ENCODE measurements at regions not wholly inside any gene's neighbourhood (a gene's known extent, or its start where the extent isn't known, plus 50 kb on each side); places are given as distances from the start of the nearest gene placed in this dataset.

GRCh38 chr12:87661786-87662377 is 367.3 kb downstream of the C12orf50 start:
- Histone ChIP-seq H3K4me1 (ENCODE audit: control insufficient read depth, insufficient read depth, low read depth, low read length) (no peaks in the 10 kb centered on the region), H2AK5ac (ENCODE audit: low read length, severe bottlenecking) (no peak overlapping the region), H3K4me3 (ENCODE audit: insufficient read depth in 1 of 2, low read depth in 1 of 2, low read length in 2 of 2) (peak overlapping the region in 1 of 2 experiments; percentile 72), H2AFZ (ENCODE audit: low read depth, low read length) (no peak overlapping the region), H3K14ac (ENCODE audit: low read length in 2 of 2) (no peak overlapping the region), H3K27me3 (ENCODE audit: control insufficient read depth in 1 of 2, insufficient read depth in 1 of 2, low read length in 2 of 2) (no peaks in the 10 kb centered on the region), H2BK12ac (ENCODE audit: low read length in 2 of 2) (no peak overlapping the region), H3K4ac (ENCODE audit: low read depth in 1 of 2, low read length in 2 of 2) (no peak overlapping the region), H3K9ac (ENCODE audit: low read length) (peak overlapping the region; percentile 73), H4K8ac (ENCODE audit: low read length) (no peak overlapping the region), H2BK5ac (ENCODE audit: low read depth, low read length, poor library complexity, severe bottlenecking) (no peak overlapping the region), H3K79me1 (replicated peaks; ENCODE audit: low read length, poor library complexity, severe bottlenecking) (no peaks in the 10 kb centered on the region), H2BK120ac (ENCODE audit: low read depth, low read length) (no peak overlapping the region), H3K23ac (ENCODE audit: low read length in 2 of 2) (no peak overlapping the region), H4K91ac (ENCODE audit: low read length) (no peak overlapping the region), H3K18ac (ENCODE audit: low read depth in 1 of 2, low read length in 2 of 2) (no peak overlapping the region), H3K9me3 (ENCODE audit: control insufficient read depth, low read length) (no peaks in the 10 kb centered on the region), H3K27ac (ENCODE audit: low read length, poor library complexity, severe bottlenecking) (no peak overlapping the region), H3K36me3 (ENCODE audit: control insufficient read depth in 1 of 2, insufficient read depth in 2 of 2, low read depth in 1 of 2, low read length in 2 of 2) (no peaks in the 10 kb centered on the region), H3K4me2 (ENCODE audit: low read length, poor library complexity, severe bottlenecking) (no peak overlapping the region), H2BK15ac (ENCODE audit: low read depth, poor library complexity, severe bottlenecking) (no peak overlapping the region)
- 95% methylated on average over 2 of the region's 5 CpGs for WGBS
- peak; percentile 5 for DNase-seq

GRCh38 chr12:87660987-87661774 is 368.0 kb downstream of the C12orf50 start:
- Histone ChIP-seq H3K4me2 (ENCODE audit: low read length, poor library complexity, severe bottlenecking) (no peak overlapping the region), H3K79me1 (replicated peaks; ENCODE audit: low read length, poor library complexity, severe bottlenecking) (no peaks in the 10 kb centered on the region), H3K14ac (ENCODE audit: low read length in 2 of 2) (no peak overlapping the region), H2BK120ac (ENCODE audit: low read depth, low read length) (no peak overlapping the region), H3K4ac (ENCODE audit: low read depth in 1 of 2, low read length in 2 of 2) (no peak overlapping the region), H3K27ac (ENCODE audit: low read length, poor library complexity, severe bottlenecking) (no peak overlapping the region), H2BK15ac (ENCODE audit: low read depth, poor library complexity, severe bottlenecking) (no peak overlapping the region), H4K8ac (ENCODE audit: low read length) (no peak overlapping the region), H2AFZ (ENCODE audit: low read depth, low read length) (no peak overlapping the region), H3K9ac (ENCODE audit: low read length) (peak overlapping the region; percentile 73), H3K4me1 (ENCODE audit: control insufficient read depth, insufficient read depth, low read depth, low read length) (no peaks in the 10 kb centered on the region), H3K9me3 (ENCODE audit: control insufficient read depth, low read length) (no peaks in the 10 kb centered on the region), H3K18ac (ENCODE audit: low read depth in 1 of 2, low read length in 2 of 2) (no peak overlapping the region), H3K36me3 (ENCODE audit: control insufficient read depth in 1 of 2, insufficient read depth in 2 of 2, low read depth in 1 of 2, low read length in 2 of 2) (no peaks in the 10 kb centered on the region), H2AK5ac (ENCODE audit: low read length, severe bottlenecking) (peak overlapping the region; percentile 47), H4K91ac (ENCODE audit: low read length) (no peak overlapping the region), H3K23ac (ENCODE audit: low read length in 2 of 2) (no peak overlapping the region), H2BK12ac (ENCODE audit: low read length in 2 of 2) (no peak overlapping the region), H3K27me3 (ENCODE audit: control insufficient read depth in 1 of 2, insufficient read depth in 1 of 2, low read length in 2 of 2) (no peaks in the 10 kb centered on the region), H3K4me3 (ENCODE audit: insufficient read depth in 1 of 2, low read depth in 1 of 2, low read length in 2 of 2) (peak overlapping the region in 1 of 2 experiments; percentile 72), H2BK5ac (ENCODE audit: low read depth, low read length, poor library complexity, severe bottlenecking) (no peak overlapping the region)
- no peak for DNase-seq
- 78% methylated on average over 2 of the region's 2 CpGs for WGBS

GRCh38 chr12:87660291-87660690 is 368.9 kb downstream of the C12orf50 start:
- Histone ChIP-seq H3K4ac (ENCODE audit: low read depth in 1 of 2, low read length in 2 of 2) (no peak overlapping the region), H2AK5ac (ENCODE audit: low read length, severe bottlenecking) (no peak overlapping the region), H3K36me3 (ENCODE audit: control insufficient read depth in 1 of 2, insufficient read depth in 2 of 2, low read depth in 1 of 2, low read length in 2 of 2) (no peaks in the 10 kb centered on the region), H2BK120ac (ENCODE audit: low read depth, low read length) (no peak overlapping the region), H4K91ac (ENCODE audit: low read length) (no peak overlapping the region), H3K14ac (ENCODE audit: low read length in 2 of 2) (no peak overlapping the region), H2BK5ac (ENCODE audit: low read depth, low read length, poor library complexity, severe bottlenecking) (no peak overlapping the region), H3K4me2 (ENCODE audit: low read length, poor library complexity, severe bottlenecking) (no peak overlapping the region), H3K4me1 (ENCODE audit: control insufficient read depth, insufficient read depth, low read depth, low read length) (no peaks in the 10 kb centered on the region), H3K9me3 (ENCODE audit: control insufficient read depth, low read length) (no peaks in the 10 kb centered on the region), H3K79me1 (replicated peaks; ENCODE audit: low read length, poor library complexity, severe bottlenecking) (no peaks in the 10 kb centered on the region), H3K23ac (ENCODE audit: low read length in 2 of 2) (no peak overlapping the region), H3K9ac (ENCODE audit: low read length) (no peak overlapping the region), H3K18ac (ENCODE audit: low read depth in 1 of 2, low read length in 2 of 2) (no peak overlapping the region), H3K27me3 (ENCODE audit: control insufficient read depth in 1 of 2, insufficient read depth in 1 of 2, low read length in 2 of 2) (no peaks in the 10 kb centered on the region), H3K27ac (ENCODE audit: low read length, poor library complexity, severe bottlenecking) (no peak overlapping the region), H3K4me3 (ENCODE audit: insufficient read depth in 1 of 2, low read depth in 1 of 2, low read length in 2 of 2) (no peak overlapping the region), H4K8ac (ENCODE audit: low read length) (no peak overlapping the region), H2AFZ (ENCODE audit: low read depth, low read length) (no peak overlapping the region), H2BK12ac (ENCODE audit: low read length in 2 of 2) (no peak overlapping the region), H2BK15ac (ENCODE audit: low read depth, poor library complexity, severe bottlenecking) (no peak overlapping the region)
- no peak for DNase-seq
- WGBS = no CpG with 5 or more reads among the region's 2 CpGs

GRCh38 chr12:87656311-87656710 is 372.9 kb downstream of the C12orf50 start:
- Histone ChIP-seq H3K9me3 (ENCODE audit: control insufficient read depth, low read length) (no peaks in the 10 kb centered on the region), H2BK120ac (ENCODE audit: low read depth, low read length) (no peak overlapping the region), H3K79me1 (replicated peaks; ENCODE audit: low read length, poor library complexity, severe bottlenecking) (no peaks in the 10 kb centered on the region), H3K4me3 (ENCODE audit: insufficient read depth in 1 of 2, low read depth in 1 of 2, low read length in 2 of 2) (no peak overlapping the region), H2BK5ac (ENCODE audit: low read depth, low read length, poor library complexity, severe bottlenecking) (no peak overlapping the region), H3K23ac (ENCODE audit: low read length in 2 of 2) (no peak overlapping the region), H2BK15ac (ENCODE audit: low read depth, poor library complexity, severe bottlenecking) (no peak overlapping the region), H3K4ac (ENCODE audit: low read depth in 1 of 2, low read length in 2 of 2) (no peak overlapping the region), H2AK5ac (ENCODE audit: low read length, severe bottlenecking) (peak overlapping the region; percentile 75), H2BK12ac (ENCODE audit: low read length in 2 of 2) (no peak overlapping the region), H3K9ac (ENCODE audit: low read length) (no peak overlapping the region), H3K18ac (ENCODE audit: low read depth in 1 of 2, low read length in 2 of 2) (no peak overlapping the region), H4K8ac (ENCODE audit: low read length) (no peak overlapping the region), H2AFZ (ENCODE audit: low read depth, low read length) (no peak overlapping the region), H3K4me1 (ENCODE audit: control insufficient read depth, insufficient read depth, low read depth, low read length) (no peaks in the 10 kb centered on the region), H3K27ac (ENCODE audit: low read length, poor library complexity, severe bottlenecking) (no peak overlapping the region), H4K91ac (ENCODE audit: low read length) (no peak overlapping the region), H3K14ac (ENCODE audit: low read length in 2 of 2) (no peak overlapping the region), H3K27me3 (ENCODE audit: control insufficient read depth in 1 of 2, insufficient read depth in 1 of 2, low read length in 2 of 2) (no peaks in the 10 kb centered on the region), H3K4me2 (ENCODE audit: low read length, poor library complexity, severe bottlenecking) (no peak overlapping the region), H3K36me3 (ENCODE audit: control insufficient read depth in 1 of 2, insufficient read depth in 2 of 2, low read depth in 1 of 2, low read length in 2 of 2) (no peaks in the 10 kb centered on the region)
- no peak for DNase-seq
- WGBS = no CpG with 5 or more reads among the region's 1 CpG

Data from mesenchymal stem cell (in vitro differentiated cells and primary cell).